ENCODE measurements at regions not wholly inside any gene's neighbourhood (a gene's known extent, or its start where the extent isn't known, plus 50 kb on each side); places are given as distances from the start of the nearest gene placed in this dataset.

- Mint-ChIP-seq H3K27me3 (no peaks in the 10 kb centered on the region), H3K9me3 (peaks cover 26% of the 10 kb centered on the region), H3K27ac (no peak overlapping the region), H3K4me3 (no peak overlapping the region), H3K36me3 (ENCODE audit: low read depth) (no peaks in the 10 kb centered on the region), H3K4me1 (ENCODE audit: low read depth) (no peaks in the 10 kb centered on the region)
These were observed 249.4 kb upstream of the CTAGE1 start for GRCh38 chr18:22667156-22667555.

GRCh38 chr18:22667616-22668422 lies 250.1 kb upstream of the CTAGE1 start:
- Mint-ChIP-seq H3K27me3 (no peaks in the 10 kb centered on the region), H3K4me3 (no peak overlapping the region), H3K27ac (no peak overlapping the region), H3K4me1 (ENCODE audit: low read depth) (no peaks in the 10 kb centered on the region), H3K36me3 (ENCODE audit: low read depth) (no peaks in the 10 kb centered on the region), H3K9me3 (peaks cover 23% of the 10 kb centered on the region)

DNA sequence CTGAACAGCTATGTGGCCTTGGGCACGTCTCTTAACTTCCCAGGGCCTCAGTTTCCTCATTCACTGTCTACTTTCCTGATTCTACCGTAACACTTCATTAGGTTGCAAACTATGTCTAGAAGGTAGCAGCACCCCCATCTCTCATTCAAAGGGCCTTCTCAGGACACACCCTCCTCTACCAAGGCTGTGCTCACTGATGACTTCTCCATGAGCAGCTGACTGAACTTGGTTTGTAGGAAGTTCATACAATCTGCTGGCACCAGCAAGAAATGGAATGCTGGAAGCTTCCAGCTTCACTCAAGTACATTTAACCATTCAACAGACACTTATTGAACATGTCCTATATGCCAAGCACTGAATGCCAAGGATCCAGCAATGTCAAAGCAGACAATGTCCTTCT lies 250.8 kb upstream of the CTAGE1 start:
- Mint-ChIP-seq H3K27me3 (peaks cover 5% of the 10 kb centered on the region), H3K4me1 (ENCODE audit: low read depth) (no peaks in the 10 kb centered on the region), H3K27ac (no peak overlapping the region), H3K36me3 (ENCODE audit: low read depth) (no peaks in the 10 kb centered on the region), H3K9me3 (peaks cover 16% of the 10 kb centered on the region), H3K4me3 (no peak overlapping the region)

DNA sequence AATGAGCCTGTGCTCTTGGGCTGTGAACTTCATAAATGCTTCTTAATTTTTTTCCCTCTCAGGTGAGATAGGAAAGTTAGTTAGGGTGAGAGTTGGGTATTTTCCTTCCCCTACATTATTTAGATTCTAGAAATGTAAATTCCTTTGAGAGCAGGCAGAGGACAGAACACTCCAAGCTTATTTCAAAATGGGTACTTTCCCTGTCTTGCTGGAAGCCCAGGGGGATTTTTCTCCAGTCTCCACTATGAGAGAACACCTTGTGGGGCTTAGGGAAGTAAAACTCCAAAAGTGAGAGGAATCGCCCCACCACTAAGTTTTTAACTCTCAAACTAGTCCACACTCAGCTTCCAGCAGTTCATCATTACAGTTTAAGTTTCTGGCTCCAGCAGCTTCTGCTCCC lies 253.2 kb upstream of the CTAGE1 start:
- Mint-ChIP-seq H3K9me3 (no peaks in the 10 kb centered on the region), H3K27ac (no peak overlapping the region), H3K27me3 (peaks cover 12% of the 10 kb centered on the region), H3K36me3 (ENCODE audit: low read depth) (no peaks in the 10 kb centered on the region), H3K4me3 (no peak overlapping the region), H3K4me1 (ENCODE audit: low read depth) (no peaks in the 10 kb centered on the region)

DNA sequence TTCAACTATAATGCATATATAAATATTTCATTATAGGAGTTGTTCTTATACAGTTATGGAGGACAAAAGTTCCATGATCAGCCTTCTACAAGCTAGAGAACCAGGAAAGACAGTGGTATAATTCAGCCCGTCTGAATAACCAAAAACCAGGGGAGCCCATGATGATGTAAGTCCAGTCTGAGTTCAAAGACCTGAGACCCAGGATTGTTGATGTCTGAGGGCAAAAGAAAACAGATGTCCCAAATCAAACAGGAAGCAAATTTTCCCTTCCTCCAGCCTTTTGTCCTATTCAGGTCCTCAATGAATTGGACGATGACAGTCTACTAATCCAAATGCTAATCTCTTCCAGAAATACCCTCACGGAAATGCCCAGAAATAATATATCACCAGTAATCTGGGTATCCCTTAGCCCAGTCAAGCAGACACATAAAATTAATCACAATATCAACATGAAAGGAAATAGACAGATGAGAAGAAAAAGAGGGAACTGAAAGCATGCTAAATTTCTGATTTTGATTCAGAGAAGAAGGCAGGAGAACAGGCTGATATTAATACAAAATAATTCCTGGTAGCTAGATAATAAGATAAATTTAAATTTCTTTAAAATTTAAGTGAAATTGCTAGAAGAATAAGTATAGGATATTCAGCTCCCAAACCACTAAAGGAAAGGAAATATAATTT lies 255.6 kb upstream of the CTAGE1 start:
- no peaks in the 10 kb centered on the region for H3K9me3 Mint-ChIP-seq
- H3K4me1 Mint-ChIP-seq (ENCODE audit: low read depth): no peaks in the 10 kb centered on the region
- H3K27me3 Mint-ChIP-seq: peaks cover 16% of the 10 kb centered on the region
- no peak overlapping the region for H3K4me3 Mint-ChIP-seq
- no peak overlapping the region for H3K27ac Mint-ChIP-seq
- no peaks in the 10 kb centered on the region for H3K36me3 Mint-ChIP-seq (ENCODE audit: low read depth)

- Mint-ChIP-seq H3K36me3 (ENCODE audit: low read depth) (no peaks in the 10 kb centered on the region), H3K27me3 (peaks cover 16% of the 10 kb centered on the region), H3K4me3 (no peak overlapping the region), H3K27ac (no peak overlapping the region), H3K9me3 (no peaks in the 10 kb centered on the region), H3K4me1 (ENCODE audit: low read depth) (no peaks in the 10 kb centered on the region)
These were observed 256.6 kb upstream of the CTAGE1 start for GRCh38 chr18:22674272-22674671.

- Mint-ChIP-seq H3K9me3 (no peaks in the 10 kb centered on the region), H3K36me3 (ENCODE audit: low read depth) (no peaks in the 10 kb centered on the region), H3K4me3 (no peak overlapping the region), H3K27me3 (peaks cover 16% of the 10 kb centered on the region), H3K27ac (no peak overlapping the region), H3K4me1 (ENCODE audit: low read depth) (no peaks in the 10 kb centered on the region)
These were observed 257.3 kb upstream of the CTAGE1 start for GRCh38 chr18:22675006-22675405.

DNA sequence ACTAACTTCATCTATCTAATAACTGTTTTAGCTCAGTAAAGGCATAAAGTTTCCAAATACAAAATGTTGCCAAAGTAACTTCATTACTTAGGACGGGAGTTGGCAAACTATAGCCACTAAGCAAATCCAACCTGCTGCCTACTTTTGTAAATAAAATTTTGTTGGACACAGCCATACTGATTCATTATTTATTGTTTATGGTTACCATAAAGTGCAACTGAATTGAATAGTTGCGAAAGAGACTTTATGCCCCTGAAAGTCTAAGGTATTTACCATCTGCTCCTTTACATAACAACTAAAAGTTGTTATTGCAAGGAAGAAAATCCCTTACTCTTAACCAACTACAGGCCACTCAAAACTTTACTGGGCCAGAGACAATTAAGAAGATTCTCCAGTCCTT lies 256.7 kb upstream of the RBBP8 start:
- H3K27ac Mint-ChIP-seq: no peak overlapping the region
- peaks cover 24% of the 10 kb centered on the region for H3K27me3 Mint-ChIP-seq
- H3K4me3 Mint-ChIP-seq: no peak overlapping the region
- H3K36me3 Mint-ChIP-seq (ENCODE audit: low read depth): no peaks in the 10 kb centered on the region
- no peaks in the 10 kb centered on the region for H3K9me3 Mint-ChIP-seq
- no peaks in the 10 kb centered on the region for H3K4me1 Mint-ChIP-seq (ENCODE audit: low read depth)

DNA sequence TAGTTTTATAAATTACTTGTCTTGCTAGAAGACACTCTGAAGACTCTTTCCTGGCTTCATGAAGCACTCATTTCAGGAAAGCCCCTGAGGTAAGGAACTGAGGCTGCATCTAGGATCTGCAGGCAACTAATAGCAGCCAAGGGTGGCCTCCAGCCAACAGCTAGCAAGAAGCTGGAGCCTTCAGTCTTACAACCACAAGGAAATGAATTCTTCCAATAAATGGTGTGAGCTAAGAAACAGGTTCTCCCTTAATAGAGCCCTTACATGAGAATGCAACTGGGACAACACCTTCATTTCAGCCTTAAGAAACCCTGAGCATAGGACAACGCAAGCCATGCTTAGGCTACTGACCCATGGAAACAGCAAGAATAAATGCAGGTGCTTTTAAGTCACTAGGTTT lies 254.6 kb upstream of the RBBP8 start:
- H3K9me3 Mint-ChIP-seq: no peaks in the 10 kb centered on the region
- H3K36me3 Mint-ChIP-seq (ENCODE audit: low read depth): no peaks in the 10 kb centered on the region
- H3K27ac Mint-ChIP-seq: no peak overlapping the region
- peaks cover 22% of the 10 kb centered on the region for H3K27me3 Mint-ChIP-seq
- H3K4me3 Mint-ChIP-seq: no peak overlapping the region
- H3K4me1 Mint-ChIP-seq (ENCODE audit: low read depth): no peaks in the 10 kb centered on the region

- Mint-ChIP-seq H3K4me3 (no peak overlapping the region), H3K27ac (no peak overlapping the region), H3K9me3 (no peaks in the 10 kb centered on the region), H3K36me3 (ENCODE audit: low read depth) (no peaks in the 10 kb centered on the region), H3K4me1 (ENCODE audit: low read depth) (no peaks in the 10 kb centered on the region), H3K27me3 (peaks cover 14% of the 10 kb centered on the region)
These were observed 252.2 kb upstream of the RBBP8 start for GRCh38 chr18:22680944-22681343.

DNA sequence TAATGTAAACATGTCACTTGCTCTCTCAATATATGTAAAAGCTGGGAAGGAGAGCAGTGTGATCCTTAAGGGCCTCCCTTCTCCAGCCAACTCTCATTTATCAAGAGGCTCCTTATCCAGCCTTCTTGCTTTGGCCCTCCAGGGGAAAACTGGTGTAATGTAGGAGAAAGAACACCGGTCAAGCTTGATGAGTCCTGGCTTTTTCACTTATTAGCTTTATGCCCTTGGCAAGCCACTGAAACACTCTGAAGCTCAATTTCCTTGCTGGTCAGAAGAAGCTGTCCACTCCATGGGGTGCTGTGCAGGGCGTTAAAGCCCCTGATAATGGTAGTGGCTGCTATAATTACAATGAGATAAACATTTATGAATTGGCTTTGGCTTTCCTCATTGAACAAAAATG lies 251.2 kb upstream of the RBBP8 start:
- Mint-ChIP-seq H3K36me3 (ENCODE audit: low read depth) (no peaks in the 10 kb centered on the region), H3K27ac (no peak overlapping the region), H3K4me3 (no peak overlapping the region), H3K27me3 (peaks cover 11% of the 10 kb centered on the region), H3K9me3 (no peaks in the 10 kb centered on the region), H3K4me1 (ENCODE audit: low read depth) (no peaks in the 10 kb centered on the region)

DNA sequence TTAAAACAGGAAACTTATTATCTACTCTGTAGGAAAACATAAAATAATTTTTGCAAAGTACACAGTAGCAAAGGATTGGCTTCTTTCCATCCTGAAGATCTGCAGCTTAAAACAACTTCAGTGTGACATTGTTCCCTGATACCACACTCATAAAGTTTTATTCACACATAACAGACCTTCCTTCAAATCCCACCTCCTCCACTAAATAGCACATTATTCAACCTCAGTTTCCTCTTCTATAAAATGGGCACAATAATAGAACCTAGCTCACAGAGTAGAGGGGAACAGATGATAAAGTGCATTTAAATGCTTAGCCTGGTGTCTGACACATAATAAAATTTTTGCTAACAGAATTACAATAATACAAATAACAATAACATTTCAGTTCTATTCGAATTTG lies 250.4 kb upstream of the RBBP8 start:
- Mint-ChIP-seq H3K4me1 (ENCODE audit: low read depth) (no peaks in the 10 kb centered on the region), H3K27ac (no peak overlapping the region), H3K9me3 (no peaks in the 10 kb centered on the region), H3K27me3 (peaks cover 10% of the 10 kb centered on the region), H3K4me3 (no peak overlapping the region), H3K36me3 (ENCODE audit: low read depth) (no peaks in the 10 kb centered on the region)

DNA sequence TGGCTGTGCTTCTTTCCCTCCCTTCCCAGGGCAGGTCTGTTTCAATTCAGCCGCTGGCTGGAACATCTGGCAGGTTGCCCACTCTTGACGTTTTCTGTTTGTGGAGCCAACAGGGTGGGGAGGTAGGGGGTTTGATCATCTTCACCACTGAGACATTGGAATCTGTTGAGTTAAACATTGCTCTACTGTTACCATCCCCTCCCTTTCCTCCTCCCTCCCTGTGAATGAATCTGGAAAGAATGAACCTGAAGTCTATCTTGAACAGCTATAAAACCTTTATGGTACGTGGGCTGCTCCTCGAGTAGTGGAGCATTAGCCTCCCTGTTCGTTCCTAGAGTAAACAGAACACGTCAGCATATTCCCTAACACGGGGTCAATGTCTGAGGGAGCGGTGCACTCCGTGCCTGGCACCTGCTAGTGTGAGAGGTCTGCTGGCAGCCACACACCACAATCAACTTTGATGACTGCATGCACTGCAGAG lies 249.9 kb upstream of the RBBP8 start:
- Mint-ChIP-seq H3K9me3 (no peaks in the 10 kb centered on the region), H3K36me3 (ENCODE audit: low read depth) (no peaks in the 10 kb centered on the region), H3K4me3 (no peak overlapping the region), H3K27me3 (peaks cover 10% of the 10 kb centered on the region), H3K27ac (no peak overlapping the region), H3K4me1 (ENCODE audit: low read depth) (no peaks in the 10 kb centered on the region)

DNA sequence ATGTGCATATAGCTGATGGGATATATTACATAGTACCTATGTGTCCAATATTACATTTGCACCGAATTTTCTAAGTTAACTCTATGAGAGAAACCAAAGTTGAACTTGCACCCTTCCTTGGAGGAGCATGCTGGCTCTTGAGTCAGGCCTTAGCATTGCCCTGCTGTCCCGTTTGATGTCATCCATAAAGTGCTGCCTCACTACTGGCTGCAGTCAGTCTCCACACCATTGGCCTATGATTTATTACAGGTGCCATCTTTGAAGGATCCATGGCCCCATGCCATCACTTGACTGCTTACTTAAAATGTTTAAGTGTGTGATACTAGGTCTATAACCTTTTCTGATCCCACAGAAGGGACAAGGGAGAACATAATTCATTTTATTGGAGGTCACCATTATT lies 249.3 kb upstream of the RBBP8 start:
- Mint-ChIP-seq H3K4me3 (no peak overlapping the region), H3K9me3 (no peaks in the 10 kb centered on the region), H3K4me1 (ENCODE audit: low read depth) (no peaks in the 10 kb centered on the region), H3K36me3 (ENCODE audit: low read depth) (no peaks in the 10 kb centered on the region), H3K27me3 (peaks cover 10% of the 10 kb centered on the region), H3K27ac (no peak overlapping the region)

DNA sequence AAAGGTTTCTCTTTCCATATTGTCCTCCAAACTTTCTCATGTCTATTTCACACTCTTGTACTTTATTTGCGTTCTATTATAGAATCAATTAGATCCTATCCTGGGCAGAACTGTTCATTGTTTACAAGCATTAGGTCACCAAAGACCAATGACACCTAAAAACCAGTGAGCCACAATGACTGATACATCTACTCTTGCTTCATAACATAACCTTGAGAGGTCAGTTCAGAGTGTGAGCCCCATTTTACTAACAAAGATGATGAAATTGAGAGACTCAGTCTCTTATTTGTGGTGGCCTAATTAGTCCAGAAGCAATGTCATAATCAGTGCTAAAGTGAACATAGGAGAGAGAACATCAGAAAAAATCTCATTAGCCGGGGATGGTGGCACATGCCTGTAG lies 248.9 kb upstream of the RBBP8 start:
- peaks cover 10% of the 10 kb centered on the region for H3K27me3 Mint-ChIP-seq
- no peaks in the 10 kb centered on the region for H3K36me3 Mint-ChIP-seq (ENCODE audit: low read depth)
- no peak overlapping the region for H3K27ac Mint-ChIP-seq
- H3K4me1 Mint-ChIP-seq (ENCODE audit: low read depth): no peaks in the 10 kb centered on the region
- H3K9me3 Mint-ChIP-seq: no peaks in the 10 kb centered on the region
- no peak overlapping the region for H3K4me3 Mint-ChIP-seq

GRCh38 chr18:22685788-22686187 lies 247.3 kb upstream of the RBBP8 start:
- Mint-ChIP-seq H3K4me1 (ENCODE audit: low read depth) (no peaks in the 10 kb centered on the region), H3K27ac (no peak overlapping the region)

More at GRCh38 chr18:22685788-22686187, 247.3 kb upstream of the RBBP8 start:
- H3K36me3 Mint-ChIP-seq (ENCODE audit: low read depth): no peaks in the 10 kb centered on the region
- peaks cover 8% of the 10 kb centered on the region for H3K27me3 Mint-ChIP-seq
- no peaks in the 10 kb centered on the region for H3K9me3 Mint-ChIP-seq
- H3K4me3 Mint-ChIP-seq: no peak overlapping the region
